Endothelial cell of umbilical vein (primary cell): ENCODE measurements at regions not wholly inside any gene's neighbourhood (a gene's known extent, or its start where the extent isn't known, plus 50 kb on each side); places are given as distances from the start of the nearest gene placed in this dataset.

ENCODE experiments used
- BruUV-seq: library from RNA; stranded (reverse); fragments of 400-500 nt; replicated peaks from 2 replicates; lab custom pipeline; 2021; lab: Mats Ljungman, UMichigan
- CTCF ChIA-PET: fragments of 300-600, 350-600 bp; sonication (Branson Sonifier 250); formaldehyde crosslinking; loops from one replicate; lab custom pipeline; 2021; ENCODE audit warnings: antibody characterized with exemption, inconsistent platforms; lab: Charles Lee
- POLR2A ChIA-PET: fragments of 300-600, 350-600 bp; sonication (Branson Sonifier 250); formaldehyde crosslinking; loops from one replicate; lab custom pipeline; 2021; ENCODE audit warnings: antibody characterized with exemption, inconsistent platforms; lab: Charles Lee
- DNase-seq: peaks from one replicate; pipeline ENCODE4 v3.0.0-alpha.2; 2011; ENCODE audit warnings: low read depth, low spot score
- FAIRE-seq: peaks from 2 replicates; lab custom pipeline; 2011; peaks lifted over from hg19 to GRCh38; lab: Jason Lieb, UNC
- H2AFZ ChIP-seq: 2 replicates; pipeline ENCODE4 v1.6.0; 2012; ENCODE audit warnings: low read depth, low read length, control low read depth, inconsistent platforms
- H3K27ac ChIP-seq: 2 replicates; pipeline ENCODE4 v1.5.1; 2011; ENCODE audit warnings: low read depth, mild to moderate bottlenecking, control low read depth, low read length, moderate library complexity; ENCODE audit not compliant: insufficient read depth
- H3K27me3 ChIP-seq, 2 experiments: 2 replicates each; pipeline versions ENCODE4 v1.6.0 to v1.6.1; 2011; ENCODE audit warnings: low read length in 2 of 2, mixed read lengths in 1 of 2; ENCODE audit not compliant: control insufficient read depth in 2 of 2, insufficient read depth in 2 of 2
- H3K36me3 ChIP-seq, 2 experiments: 2 replicates in 1 of 2; 3 replicates in 1 of 2; pipeline ENCODE4 v1.5.1; 2011; ENCODE audit warnings: low read length in 2 of 2, mild to moderate bottlenecking in 1 of 2, moderate library complexity in 1 of 2; ENCODE audit not compliant: control insufficient read depth in 2 of 2, insufficient read depth in 2 of 2; ENCODE audit errors: extremely low read depth in 1 of 2
- H3K4me1 ChIP-seq: 3 replicates; pipeline ENCODE4 v1.5.1; 2011; ENCODE audit warnings: mild to moderate bottlenecking, low read length; ENCODE audit not compliant: control insufficient read depth, insufficient read depth; ENCODE audit errors: extremely low read depth
- H3K4me2 ChIP-seq: 2 replicates; pipeline ENCODE4 v1.6.1; 2011; ENCODE audit warnings: low read length, control low read depth, mixed read lengths; ENCODE audit not compliant: insufficient read depth
- H3K4me3 ChIP-seq, 3 experiments: fragments of 200-600 bp in 1 of 3; sonication (generic), shearing (Covaris generic) in 1 of 3; replicated peaks in 1 of 3; 2 replicates each; pipeline ENCODE4 v1.5.1; 2011 to 2016; ENCODE audit warnings: control low read depth in 3 of 3, low read length in 3 of 3, mild to moderate bottlenecking in 2 of 3, inconsistent platforms in 1 of 3, low read depth in 1 of 3, moderate library complexity in 1 of 3; ENCODE audit not compliant: insufficient read depth in 1 of 3
- H3K79me2 ChIP-seq: 2 replicates; pipeline ENCODE4 v1.6.0; 2012; ENCODE audit warnings: low read length, inconsistent platforms; ENCODE audit not compliant: control insufficient read depth, insufficient read depth
- H3K9ac ChIP-seq: replicated peaks from 2 replicates; pipeline ENCODE3; 2011; ENCODE audit warnings: low read length, control low read depth; ENCODE audit not compliant: insufficient read depth; ENCODE audit errors: extremely low read depth
- H3K9me1 ChIP-seq: replicated peaks from 3 replicates; pipeline ENCODE4 v1.6.0; 2011; ENCODE audit warnings: mild to moderate bottlenecking, low read length; ENCODE audit not compliant: control insufficient read depth, insufficient read depth; ENCODE audit errors: extremely low read depth
- H3K9me3 ChIP-seq: replicated peaks from 2 replicates; pipeline ENCODE4 v1.5.1; 2012; ENCODE audit warnings: low read length, inconsistent platforms; ENCODE audit not compliant: control insufficient read depth, insufficient read depth
- H4K20me1 ChIP-seq: replicated peaks from 2 replicates; pipeline ENCODE3; 2011; ENCODE audit warnings: mild to moderate bottlenecking, low read length; ENCODE audit not compliant: control insufficient read depth, insufficient read depth; ENCODE audit errors: extremely low read depth
- EZH2 ChIP-seq: IDR thresholded peaks from 2 replicates; pipeline ENCODE4 v1.6.1; 2012; ENCODE audit warnings: borderline replicate concordance, low read depth, mild to moderate bottlenecking, moderate library complexity, low read length, inconsistent platforms; ENCODE audit not compliant: severe bottlenecking
- FOS ChIP-seq: IDR thresholded peaks from 2 replicates; pipeline ENCODE4 v1.6.1; 2011; ENCODE audit warnings: mild to moderate bottlenecking, low read length, moderate library complexity, borderline replicate concordance; ENCODE audit not compliant: insufficient read depth
- GATA2 ChIP-seq: IDR thresholded peaks from 2 replicates; pipeline ENCODE4 v1.7.0; 2011; ENCODE audit warnings: low read depth, mild to moderate bottlenecking, moderate library complexity, mixed read lengths, low read length; ENCODE audit not compliant: insufficient read length, insufficient read depth
- JUN ChIP-seq: IDR thresholded peaks from 2 replicates; pipeline ENCODE4 v1.6.1; 2011; ENCODE audit warnings: borderline replicate concordance, low read depth; ENCODE audit not compliant: insufficient read length, insufficient read depth
- MYC ChIP-seq: IDR thresholded peaks from one replicate; pipeline ENCODE4 v1.6.1; 2011; ENCODE audit warnings: mild to moderate bottlenecking, low read depth, low read length
- POLR2A ChIP-seq: IDR thresholded peaks from 2 replicates; pipeline ENCODE4 v1.6.1; 2012; ENCODE audit warnings: low read depth, mild to moderate bottlenecking, control low read depth, low read length
- POLR2AphosphoS5 ChIP-seq: IDR thresholded peaks from 2 replicates; pipeline ENCODE4 v1.6.1; 2012; ENCODE audit warnings: low read depth, mild to moderate bottlenecking, control low read depth, low read length, moderate library complexity; ENCODE audit not compliant: insufficient read depth
- dilution Hi-C: fragments of 300-500 bp; cut with MboI; formaldehyde crosslinking; loops from one replicate; pipeline ENCODE4 v1.15.0; 2019; ENCODE audit warnings: low sequenced_read_pairs; ENCODE audit not compliant: extremely low pct_ligation_motif_present
- intact Hi-C: fragments of 100-400 bp; cut with micrococcal nuclease; formaldehyde crosslinking; loops from one replicate; pipeline ENCODE4 v1.10.0; 2022
- TF ChIP-seq, protein P1 (sequence below): IDR thresholded peaks from 2 replicates; pipeline ENCODE4 v1.6.1; 2011; ENCODE audit not compliant: insufficient read depth, insufficient read length
- TF ChIP-seq, protein P2 (sequence below), 2 donors: IDR thresholded peaks; 1 replicate in 1 of 2; 2 replicates in 1 of 2; pipeline ENCODE4 v1.5.1; 2011; ENCODE audit warnings: low read length in 2 of 2, mild to moderate bottlenecking in 2 of 2, moderate library complexity in 2 of 2, control low read depth in 1 of 2, inconsistent platforms in 1 of 2, low read depth in 1 of 2; ENCODE audit not compliant: insufficient read depth in 1 of 2; ENCODE audit errors: extremely low read depth in 1 of 2

DNA sequence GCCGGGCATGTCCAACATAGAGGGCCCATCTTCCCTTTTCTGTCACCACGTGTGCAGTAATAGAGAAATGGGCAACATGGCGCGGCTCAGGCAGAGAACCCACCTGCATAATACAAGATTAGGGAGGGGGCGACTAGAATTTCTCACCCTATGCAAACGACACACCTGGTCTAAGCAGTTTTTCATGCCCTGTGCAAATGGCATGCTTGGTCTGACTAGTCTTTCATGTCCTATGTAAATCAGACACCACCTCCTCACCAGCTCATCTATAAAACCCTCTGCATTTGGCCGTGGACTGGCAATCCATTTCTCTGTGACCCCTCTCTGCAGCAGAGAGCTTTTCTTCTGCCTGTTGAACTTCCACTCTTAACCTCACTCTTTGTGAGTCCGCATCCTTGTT lies 180.2 kb upstream of the PZP start:
- Histone ChIP-seq H3K79me2 (no peaks in the 10 kb centered on the region), H3K4me1 (no peaks in the 10 kb centered on the region), H3K27ac (no peak overlapping the region), H3K36me3 (no peaks in the 10 kb centered on the region), H3K4me3 (no peak overlapping the region), H3K9me1 (no peaks in the 10 kb centered on the region), H3K4me2 (no peak overlapping the region), H4K20me1 (no peaks in the 10 kb centered on the region), H3K9ac (no peak overlapping the region), H3K27me3 (peaks cover 7 to 12% of the 10 kb centered on the region in 2 experiments), H3K9me3 (no peaks in the 10 kb centered on the region), H2AFZ (no peak overlapping the region)
- no peak for FAIRE-seq
- BruUV-seq = no TSS peak
- TF ChIP-seq POLR2A (no peak), JUN (no peak), FOS (no peak), POLR2AphosphoS5 (no peak), MYC (no peak), GATA2 (no peak), EZH2 (no peak)
- TF ChIP-seq, protein P1, sequence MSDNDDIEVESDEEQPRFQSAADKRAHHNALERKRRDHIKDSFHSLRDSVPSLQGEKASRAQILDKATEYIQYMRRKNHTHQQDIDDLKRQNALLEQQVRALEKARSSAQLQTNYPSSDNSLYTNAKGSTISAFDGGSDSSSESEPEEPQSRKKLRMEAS = no peak
- TF ChIP-seq, protein P2, sequence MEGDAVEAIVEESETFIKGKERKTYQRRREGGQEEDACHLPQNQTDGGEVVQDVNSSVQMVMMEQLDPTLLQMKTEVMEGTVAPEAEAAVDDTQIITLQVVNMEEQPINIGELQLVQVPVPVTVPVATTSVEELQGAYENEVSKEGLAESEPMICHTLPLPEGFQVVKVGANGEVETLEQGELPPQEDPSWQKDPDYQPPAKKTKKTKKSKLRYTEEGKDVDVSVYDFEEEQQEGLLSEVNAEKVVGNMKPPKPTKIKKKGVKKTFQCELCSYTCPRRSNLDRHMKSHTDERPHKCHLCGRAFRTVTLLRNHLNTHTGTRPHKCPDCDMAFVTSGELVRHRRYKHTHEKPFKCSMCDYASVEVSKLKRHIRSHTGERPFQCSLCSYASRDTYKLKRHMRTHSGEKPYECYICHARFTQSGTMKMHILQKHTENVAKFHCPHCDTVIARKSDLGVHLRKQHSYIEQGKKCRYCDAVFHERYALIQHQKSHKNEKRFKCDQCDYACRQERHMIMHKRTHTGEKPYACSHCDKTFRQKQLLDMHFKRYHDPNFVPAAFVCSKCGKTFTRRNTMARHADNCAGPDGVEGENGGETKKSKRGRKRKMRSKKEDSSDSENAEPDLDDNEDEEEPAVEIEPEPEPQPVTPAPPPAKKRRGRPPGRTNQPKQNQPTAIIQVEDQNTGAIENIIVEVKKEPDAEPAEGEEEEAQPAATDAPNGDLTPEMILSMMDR (IDR thresholded peaks at IDR 0.05; ENCODE audit: extremely low read depth in 1 of 2, insufficient read depth in 1 of 2, low read depth in 1 of 2, low read length in 2 of 2) = no peak
- dilution Hi-C loops (no loop called here), intact Hi-C loops (no loop called here)
- no peak for DNase-seq
- POLR2A ChIA-PET = no interaction called here
- CTCF ChIA-PET = interaction anchor here (1.4 kb wide), 1 partner anchor 57 kb away, joined by 4 read pairs; no protein-coding TSS in a partner anchor
